GM12892 (cell line): ENCODE measurements at regions not wholly inside any gene's neighbourhood (a gene's known extent, or its start where the extent isn't known, plus 50 kb on each side); places are given as distances from the start of the nearest gene placed in this dataset.

Source experiments
- DNase-seq: peaks from one replicate; pipeline ENCODE4 v3.0.0; 2011; ENCODE audit not compliant: insufficient read length
- FAIRE-seq: peaks from 2 replicates; lab custom pipeline; 2011; peaks lifted over from hg19 to GRCh38; lab: Jason Lieb, UNC
- POLR2A ChIP-seq: IDR thresholded peaks from 2 replicates; pipeline ENCODE4 v1.6.1; 2011; ENCODE audit warnings: low read depth, low read length, control low read depth
- POLR2AphosphoS5 ChIP-seq: IDR thresholded peaks from 2 replicates; pipeline ENCODE4 v1.6.1; 2011; ENCODE audit warnings: low read depth, low read length, control low read depth
- TAF1 ChIP-seq: IDR thresholded peaks from 2 replicates; pipeline ENCODE4 v1.6.1; 2011; ENCODE audit warnings: low read depth, mild to moderate bottlenecking, control low read depth, low read length, borderline replicate concordance

- TF ChIP-seq TAF1 (no peak), POLR2AphosphoS5 (no peak), POLR2A (no peak)
- DNase-seq (no peak), FAIRE-seq (no peak)
Observed at GRCh38 chr2:237150186-237150585, 64.5 kb downstream of the COPS8 start.

GRCh38 chr2:237150831-237151375 is 65.2 kb downstream of the COPS8 start:
- TF ChIP-seq TAF1 (no peak), POLR2A (no peak), POLR2AphosphoS5 (no peak)
- no peak for DNase-seq

GRCh38 chr2:237152361-237152760 is 66.7 kb downstream of the COPS8 start:
- no peak for FAIRE-seq
- TF ChIP-seq TAF1: no peak
- TF ChIP-seq POLR2A: no peak
- TF ChIP-seq POLR2AphosphoS5: no peak
- DNase-seq: no peak

More at GRCh38 chr2:237150831-237151375, 65.2 kb downstream of the COPS8 start:
- FAIRE-seq: no peak

- DNase-seq (no peak), FAIRE-seq (no peak)
- no peak for TF ChIP-seq TAF1
- TF ChIP-seq POLR2A: no peak
- no peak for TF ChIP-seq POLR2AphosphoS5
Observed at GRCh38 chr2:237153181-237153580, 67.5 kb downstream of the COPS8 start.

- TF ChIP-seq POLR2A (no peak), TAF1 (no peak), POLR2AphosphoS5 (no peak)
- FAIRE-seq: peak; percentile 91
- peak; percentile 34 for DNase-seq
Observed at GRCh38 chr2:237154082-237154638, 68.5 kb downstream of the COPS8 start.

- TF ChIP-seq TAF1 (no peak), POLR2AphosphoS5 (no peak), POLR2A (no peak)
- FAIRE-seq: peak; percentile 93
- no peak for DNase-seq
Observed at GRCh38 chr2:237154884-237155851, 69.5 kb downstream of the COPS8 start.

- DNase-seq: no peak
- TF ChIP-seq TAF1 (no peak), POLR2A (no peak), POLR2AphosphoS5 (no peak)
- no peak for FAIRE-seq
Observed at GRCh38 chr2:237156031-237156856, 70.6 kb downstream of the COPS8 start.

- no peak for TF ChIP-seq TAF1
- TF ChIP-seq POLR2A: no peak
- TF ChIP-seq POLR2AphosphoS5: no peak
- no peak for FAIRE-seq
- no peak for DNase-seq
Observed at GRCh38 chr2:237156857-237157779, 71.4 kb downstream of the COPS8 start.

- DNase-seq (no peak), FAIRE-seq (no peak)
- TF ChIP-seq POLR2AphosphoS5 (no peak), TAF1 (no peak), POLR2A (no peak)
Observed at GRCh38 chr2:237157780-237158102, 72.1 kb downstream of the COPS8 start.

- TF ChIP-seq TAF1 (no peak), POLR2A (no peak), POLR2AphosphoS5 (no peak)
- DNase-seq (no peak), FAIRE-seq (no peak)
Observed at GRCh38 chr2:237158194-237158593, 72.5 kb downstream of the COPS8 start.
